Psoas muscle (tissue), 7 donors: ENCODE measurements at regions not wholly inside any gene's neighbourhood (a gene's known extent, or its start where the extent isn't known, plus 50 kb on each side); places are given as distances from the start of the nearest gene placed in this dataset.

ENCODE experiments used
- ATAC-seq, 4 donors: fragments of 200-7000 bp; cut with Tn5 transposase; one replicate each; pipeline ENCODE4 v1.9.1; 2020; ENCODE audit warnings: moderate library complexity in 3 of 4, mild to moderate bottlenecking in 2 of 4
- DNase-seq, 2 donors: peaks; one replicate each; pipeline ENCODE4 v3.0.0-alpha.2; 2020
- H3K27ac ChIP-seq: fragments of 200-600 bp; one replicate; pipeline ENCODE4 v1.8.0; 2022
- H3K27me3 ChIP-seq, 3 donors: fragments of 200-600 bp in 1 of 3; one replicate each; pipeline versions ENCODE4 v1.6.1 to v1.8.0; 2013 to 2022; ENCODE audit warnings: low read length in 2 of 3, mild to moderate bottlenecking in 2 of 3, moderate library complexity in 1 of 3; ENCODE audit not compliant: insufficient read depth in 3 of 3
- H3K36me3 ChIP-seq, 2 donors: fragments of 200-600 bp in 1 of 2; one replicate each; pipeline versions ENCODE4 v1.6.1 to v1.8.0; 2013 to 2022; ENCODE audit warnings: low read depth in 1 of 2, mild to moderate bottlenecking in 1 of 2, moderate library complexity in 1 of 2; ENCODE audit not compliant: insufficient read depth in 1 of 2
- H3K4me1 ChIP-seq: fragments of 200-600 bp; one replicate; pipeline ENCODE4 v1.8.0; 2022
- H3K4me3 ChIP-seq: fragments of 200-600 bp; one replicate; pipeline ENCODE4 v1.8.0; 2022; ENCODE audit warnings: mild to moderate bottlenecking
- H3K9me3 ChIP-seq: fragments of 200-600 bp; one replicate; pipeline ENCODE4 v1.8.0; 2022
- CTCF ChIP-seq: fragments of 200-600 bp; IDR thresholded peaks from one replicate; pipeline ENCODE4 v1.8.0; 2022; ENCODE audit warnings: antibody characterized with exemption
- WGBS, 3 donors: extraction: QIAGEN DNeasy Blood & Tissue Kit; methylation state at CpG; one replicate each; pipeline versions ENCODE4 v1.1.6 to v1.1.7; 2013; 5-methylcytosine and 5-hydroxymethylcytosine counted together
- intact Hi-C, 2 donors: fragments of 100-400 bp; cut with DNase I; formaldehyde crosslinking; loops; one replicate each; pipeline versions ENCODE4 v1.11.0 to v1.14.2; 2022
- donor health status: healthy with polysubstance abuse.
- donor health status: DM: no; HTN: no; CAD: no; lungs with moderate emphysema.
- donor health status: Bipolar disorder and iron deficiency.
- donor health status: healthy.
- donor health status: DM: yes; HTN: yes; CAD: no.
- donor health status: DM: no; HTN: no; CAD: no.
- donor health status: DM: yes; HTN: yes; CAD: no.

GRCh38 chr15:61697796-61698195 lies 362.5 kb downstream of the VPS13C start:
- Histone ChIP-seq H3K9me3 (no peaks in the 10 kb centered on the region), H3K27me3 (no peaks in the 10 kb centered on the region), H3K4me1 (peaks cover 9% of the 10 kb centered on the region), H3K36me3 (no peaks in the 10 kb centered on the region), H3K4me3 (no peak overlapping the region), H3K27ac (no peak overlapping the region)
- DNase-seq = no peak
- WGBS, 3 donors = 27 to 84% (median 52%) methylated on average over 2 of the region's 2 CpGs
- peak in 1 of 4 donors; percentile 40 for ATAC-seq
- no peak for TF ChIP-seq CTCF
- intact Hi-C loops = no loop called here

GRCh38 chr15:61689067-61689466 lies 371.2 kb downstream of the VPS13C start:
- TF ChIP-seq CTCF = no peak
- H3K27ac ChIP-seq = no peak overlapping the region
- no peaks in the 10 kb centered on the region for H3K36me3 ChIP-seq
- no peak for ATAC-seq
- H3K4me3 ChIP-seq = no peak overlapping the region
- WGBS, 3 donors = 92 to 96% (median 93%) methylated on average over 5 of the region's 5 CpGs
- peaks cover 11% of the 10 kb centered on the region for H3K4me1 ChIP-seq
- intact Hi-C loops = no loop called here
- H3K27me3 ChIP-seq = no peaks in the 10 kb centered on the region
- no peaks in the 10 kb centered on the region for H3K9me3 ChIP-seq
- DNase-seq = no peak

GRCh38 chr15:61687651-61688050 lies 372.6 kb downstream of the VPS13C start:
- TF ChIP-seq CTCF = no peak
- H3K9me3 ChIP-seq = no peaks in the 10 kb centered on the region
- no peak for DNase-seq
- H3K4me3 ChIP-seq = no peak overlapping the region
- intact Hi-C loops = no loop called here
- peaks cover 11% of the 10 kb centered on the region for H3K4me1 ChIP-seq
- no peaks in the 10 kb centered on the region for H3K36me3 ChIP-seq
- peak in 2 of 4 donors; percentile 9 to 25 for ATAC-seq
- no peak overlapping the region for H3K27ac ChIP-seq
- no peaks in the 10 kb centered on the region for H3K27me3 ChIP-seq

- Histone ChIP-seq H3K36me3 (no peaks in the 10 kb centered on the region), H3K27me3 (no peaks in the 10 kb centered on the region), H3K4me1 (peaks cover 11% of the 10 kb centered on the region), H3K9me3 (no peaks in the 10 kb centered on the region), H3K4me3 (no peak overlapping the region), H3K27ac (no peak overlapping the region)
- no peak for DNase-seq
- TF ChIP-seq CTCF = no peak
- ATAC-seq = peak; percentile 71 to 94 (median 86)
- 14 to 26% (median 15%) methylated on average over 6 of the region's 6 CpGs for WGBS, 3 donors
- intact Hi-C loops = no loop called here
Observed at GRCh38 chr15:61687124-61687523, 373.1 kb downstream of the VPS13C start.

- no peak overlapping the region for H3K27ac ChIP-seq
- no peak for DNase-seq
- H3K36me3 ChIP-seq = no peaks in the 10 kb centered on the region
- intact Hi-C loops = no loop called here
- H3K27me3 ChIP-seq = no peaks in the 10 kb centered on the region
- H3K9me3 ChIP-seq = no peaks in the 10 kb centered on the region
- WGBS, 3 donors = 70 to 76% (median 73%) methylated on average over 2 of the region's 2 CpGs
- no peak for TF ChIP-seq CTCF
- peaks cover 11% of the 10 kb centered on the region for H3K4me1 ChIP-seq
- peak in 1 of 4 donors; percentile 8 for ATAC-seq
- H3K4me3 ChIP-seq = no peak overlapping the region
Observed at GRCh38 chr15:61685971-61686370, 374.3 kb downstream of the VPS13C start.
